GM19324 (cell line): ENCODE measurements at regions not wholly inside any gene's neighbourhood (a gene's known extent, or its start where the extent isn't known, plus 50 kb on each side); places are given as distances from the start of the nearest gene placed in this dataset.

Source experiments
- ATAC-seq: cut with Tn5 transposase; IDR thresholded peaks from one replicate; pipeline ENCODE4 v1.9.1; 2021; ENCODE audit warnings: mild to moderate bottlenecking, moderate library complexity; ENCODE audit not compliant: unreplicated experiment, low FRiP score

DNA sequence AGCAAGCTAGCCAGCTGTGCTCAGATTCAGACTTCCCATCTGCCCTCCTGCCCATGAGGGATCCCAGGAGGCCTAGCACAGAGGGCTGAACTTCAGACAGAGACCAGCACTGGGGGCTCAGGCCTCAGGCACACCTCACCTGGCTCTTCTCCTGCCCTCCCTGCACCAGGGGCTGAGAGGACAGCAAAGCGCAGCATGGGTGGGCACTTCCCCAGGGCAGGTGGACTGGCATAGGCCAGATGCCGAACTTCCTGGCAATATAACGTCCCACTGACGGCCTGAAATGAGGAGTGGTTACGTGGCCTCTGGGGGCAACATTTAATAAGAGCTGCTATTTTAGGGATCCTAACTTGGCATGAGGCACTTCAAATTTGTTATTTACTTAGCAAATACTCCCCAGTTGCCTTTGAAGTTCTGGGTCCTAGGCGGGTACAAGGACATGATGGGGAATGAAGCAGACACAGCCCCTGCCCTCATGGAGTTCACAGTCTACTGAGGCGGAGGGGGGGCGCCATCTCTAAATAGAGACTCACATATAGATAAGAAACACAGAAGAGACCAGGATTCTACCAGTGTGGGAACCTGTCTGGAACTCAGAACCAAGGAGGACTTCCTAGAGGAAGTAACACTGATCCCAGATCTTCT, 101.8 kb upstream of the ZMIZ1 start:
- ATAC-seq, result no peak

DNA sequence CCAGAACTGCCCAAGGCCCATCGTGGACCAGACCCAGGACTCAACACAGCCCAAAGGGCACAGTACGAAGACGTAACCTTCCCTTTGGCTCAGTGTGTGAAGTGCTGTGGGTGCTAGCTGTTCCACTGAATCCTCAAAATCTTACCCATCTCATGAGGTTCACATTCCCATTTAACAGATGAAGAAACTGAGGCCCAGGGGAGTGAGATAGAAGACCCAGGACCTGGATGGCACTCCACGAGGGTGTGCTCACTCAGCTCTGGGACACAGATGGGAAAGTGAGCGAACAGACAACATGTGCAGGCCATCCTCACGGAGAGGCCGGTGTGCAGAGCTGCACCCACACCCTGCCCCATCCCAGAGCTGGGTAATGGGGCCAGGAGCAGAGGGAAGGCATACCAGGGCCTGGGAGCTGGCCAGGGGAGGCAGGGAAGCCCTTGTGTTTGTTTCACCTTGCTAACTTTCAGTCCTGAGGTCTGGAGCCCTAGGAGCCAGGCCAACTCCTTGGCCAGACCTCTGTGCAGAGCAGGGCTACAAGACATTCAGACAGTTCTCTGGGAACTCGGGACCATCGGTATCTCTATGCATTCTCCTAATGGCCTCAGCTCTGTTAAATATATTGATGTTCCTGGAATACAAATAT, 100.3 kb upstream of the ZMIZ1 start:
- no peak for ATAC-seq

DNA sequence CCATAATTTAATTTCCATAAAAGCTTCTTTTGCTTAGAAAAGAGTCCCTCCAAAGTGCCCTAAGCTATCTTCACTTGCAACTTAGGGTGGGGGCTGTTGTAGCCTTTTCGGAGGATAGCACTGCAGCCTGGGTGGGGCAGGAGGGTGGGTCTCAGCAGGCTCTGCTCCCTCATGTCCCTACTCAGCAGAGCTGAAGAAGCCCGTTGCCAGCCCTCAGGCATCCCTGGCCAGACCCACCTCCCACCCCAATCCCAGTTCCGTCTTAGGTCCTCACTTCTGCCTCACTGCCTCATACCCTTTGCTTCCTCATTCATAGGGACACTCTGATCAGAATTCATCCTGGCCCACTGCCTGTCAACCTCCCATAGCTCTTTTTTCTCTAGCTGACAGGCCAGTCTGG, 99.8 kb upstream of the ZMIZ1 start:
- ATAC-seq, result no peak

DNA sequence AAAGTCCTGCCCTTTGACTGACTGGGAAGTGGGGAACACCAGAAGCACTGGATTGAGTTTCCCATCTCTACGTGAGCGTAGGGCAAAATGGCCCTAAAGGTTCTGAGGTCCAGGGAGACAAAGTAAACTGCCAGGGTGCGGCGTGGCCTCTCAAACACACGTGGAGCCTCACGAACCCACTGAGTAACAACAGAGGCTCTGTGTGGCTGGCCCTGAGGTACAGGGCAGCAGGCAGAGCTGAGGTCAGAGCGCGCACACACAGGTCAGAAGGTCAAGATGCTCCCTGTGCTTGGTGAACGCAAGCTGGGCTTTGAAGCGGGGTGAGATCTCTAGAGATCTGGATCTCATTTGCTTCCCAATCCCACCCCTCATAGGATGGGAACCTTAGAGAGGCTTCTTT, 99.0 kb upstream of the ZMIZ1 start:
- no peak for ATAC-seq

DNA sequence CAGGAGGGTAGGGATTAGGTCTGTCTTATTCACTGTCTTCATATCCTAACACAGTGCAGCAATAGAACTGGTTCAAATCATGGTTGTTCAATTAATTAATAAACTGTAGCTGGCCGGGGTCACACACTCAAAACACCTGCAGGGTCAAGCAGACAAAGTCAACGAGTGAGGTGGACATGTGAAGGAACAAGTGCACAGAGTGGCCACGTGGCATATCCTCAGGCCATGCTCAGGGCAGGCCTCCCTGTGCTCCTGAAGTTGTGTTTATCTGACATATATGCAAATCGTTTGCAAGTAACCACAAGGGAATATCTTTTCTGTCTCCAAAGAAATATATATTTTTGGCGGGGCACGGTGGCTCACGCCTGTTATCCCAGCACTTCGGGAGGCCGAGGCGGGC, 98.5 kb upstream of the ZMIZ1 start:
- no peak for ATAC-seq

DNA sequence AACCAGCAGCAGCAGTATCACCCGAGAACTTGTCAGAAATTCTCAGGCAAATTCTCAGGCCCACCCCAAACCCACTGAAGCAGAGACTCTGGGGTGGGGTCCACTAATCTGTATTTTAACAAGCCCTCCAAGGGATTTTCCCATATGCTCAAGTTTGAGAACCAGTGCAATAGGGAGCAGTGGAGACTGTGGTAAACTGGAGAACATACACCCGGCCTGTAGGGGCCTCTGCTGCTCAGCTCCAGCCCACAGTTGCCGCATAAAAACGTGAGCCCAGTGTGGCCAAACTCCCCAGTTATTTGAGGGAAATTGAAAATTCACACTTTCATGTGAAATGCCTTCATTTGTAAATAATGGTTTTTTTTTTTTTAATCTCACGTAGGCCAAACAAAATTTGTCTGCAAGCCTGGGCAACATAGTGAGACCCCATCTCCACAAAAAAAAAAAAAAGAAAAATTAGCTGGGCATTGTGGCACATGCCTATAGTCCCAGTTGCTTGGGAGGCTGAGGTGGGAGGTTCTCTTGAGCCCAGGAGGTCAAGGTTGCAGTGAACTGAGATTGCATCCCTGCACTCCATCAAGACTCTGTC, 97.6 kb upstream of the ZMIZ1 start:
- ATAC-seq, result no peak

DNA sequence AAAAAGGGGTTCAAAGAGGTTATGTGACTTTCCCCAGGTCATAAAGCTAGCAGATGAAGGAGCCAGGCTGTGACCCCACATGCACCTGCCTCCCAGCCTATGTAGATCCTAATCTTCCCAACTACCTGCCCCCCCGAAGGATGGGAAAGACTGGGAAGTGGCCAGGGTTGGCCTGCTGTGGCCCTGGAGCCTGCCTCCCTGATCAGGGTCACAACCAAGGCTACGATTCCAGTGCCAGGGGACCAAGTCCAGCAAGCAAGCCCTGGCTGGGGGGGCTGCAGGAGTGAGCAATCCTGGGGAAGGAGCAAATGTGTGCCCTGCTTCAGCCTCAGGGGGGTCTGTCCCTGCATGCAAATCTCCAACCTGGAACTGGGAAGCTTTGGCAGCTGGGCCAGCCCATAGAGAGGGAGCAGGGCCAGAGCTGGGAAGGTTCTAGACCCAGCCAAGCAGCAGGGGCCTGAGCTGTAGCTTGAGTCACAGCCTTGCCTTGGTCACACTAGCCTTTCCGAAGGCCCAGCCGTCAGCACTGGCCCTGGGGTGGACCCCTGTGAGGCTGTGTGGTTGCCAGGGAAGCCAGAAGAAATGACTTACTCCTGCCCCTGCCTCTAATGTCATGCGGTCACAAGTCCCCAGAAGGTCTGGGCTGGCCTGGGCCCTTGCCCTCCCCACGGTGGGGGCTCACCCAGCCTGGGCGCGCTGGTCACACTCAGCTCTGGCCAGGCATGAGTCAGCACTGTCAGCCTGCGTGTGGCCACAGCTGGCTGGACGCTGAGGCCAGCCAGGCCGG, 96.4 kb upstream of the ZMIZ1 start:
- no peak for ATAC-seq

DNA sequence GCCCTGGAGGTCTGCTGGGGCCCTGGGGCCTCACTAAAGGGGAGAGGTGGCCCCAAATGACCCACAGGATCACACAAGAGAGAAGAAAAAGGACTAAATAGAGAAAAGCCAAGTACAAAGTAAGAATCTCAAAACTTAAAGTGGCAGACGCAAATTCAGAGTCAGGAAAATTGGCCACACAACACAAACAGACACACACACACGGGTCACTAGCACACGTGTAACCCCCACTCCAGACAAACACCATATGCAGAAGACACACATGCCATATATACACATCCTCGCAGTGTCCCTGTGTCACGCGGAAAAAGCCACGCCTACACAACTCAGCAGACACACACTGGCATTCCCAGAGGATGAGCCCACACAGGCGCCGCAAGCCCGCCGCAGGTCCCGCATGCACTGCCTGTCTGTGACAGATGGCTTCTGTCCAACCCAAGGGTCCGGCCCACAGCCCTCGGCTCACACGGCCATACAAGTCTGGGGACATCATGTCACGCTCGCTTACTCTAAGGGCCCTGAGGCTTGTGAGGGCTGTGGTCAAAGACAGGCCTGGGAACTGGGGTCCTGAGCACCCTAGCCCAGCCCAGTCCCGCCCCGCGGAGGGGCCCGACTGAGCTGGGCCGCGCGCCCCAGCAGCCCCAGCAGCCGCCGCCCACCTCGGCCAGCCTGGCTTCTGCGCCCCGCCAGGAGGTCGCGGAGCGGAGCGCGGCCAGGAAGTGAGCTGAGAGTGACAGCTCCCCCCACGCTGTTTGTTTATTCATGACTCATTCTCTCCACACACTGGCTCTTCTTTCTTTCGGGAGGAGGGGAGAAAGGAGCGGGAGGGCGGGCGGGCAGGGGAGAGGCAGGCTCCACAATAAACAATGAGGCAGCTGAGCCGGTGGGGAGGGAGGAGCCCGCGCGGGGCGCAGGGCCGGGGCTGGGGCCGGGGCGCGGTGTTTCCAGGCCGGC, 95.5 kb upstream of the ZMIZ1 start:
- peak; percentile 85 for ATAC-seq

DNA sequence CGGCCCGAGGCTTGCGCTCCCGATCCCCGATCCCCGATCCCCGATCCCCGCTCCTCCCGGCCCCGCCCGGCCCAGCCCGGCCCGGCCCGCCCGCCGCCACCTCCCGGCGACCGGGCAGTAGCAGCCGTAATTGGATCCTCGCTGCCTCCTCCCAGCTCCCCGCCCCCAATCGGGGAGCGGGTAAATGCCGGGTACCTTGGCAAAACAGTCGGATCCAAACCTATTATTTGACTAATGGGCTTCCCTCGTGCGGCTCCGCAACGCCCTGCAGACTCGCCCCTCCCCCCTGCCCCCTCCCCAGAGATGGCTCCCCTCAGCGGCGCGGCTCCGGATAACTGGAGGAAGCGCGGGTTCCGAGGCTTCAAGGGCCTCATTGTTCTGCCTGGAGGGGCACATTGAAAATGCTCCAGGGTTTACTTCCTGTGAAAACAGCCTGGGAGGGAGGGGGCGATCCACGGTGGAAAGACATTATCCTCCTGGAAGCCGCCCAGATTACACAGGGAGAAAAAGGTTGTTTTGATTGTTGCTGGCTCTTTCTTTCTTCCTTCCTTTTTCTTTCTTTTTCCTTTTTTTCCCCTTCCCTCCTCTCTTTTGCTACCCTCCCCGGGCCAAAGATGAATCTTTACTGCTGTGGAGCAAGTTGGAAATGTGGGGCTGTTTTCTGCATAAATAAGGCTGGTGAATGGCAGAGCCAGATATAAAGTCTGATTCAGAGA, 94.7 kb upstream of the ZMIZ1 start:
- ATAC-seq, result peak; percentile 64

DNA sequence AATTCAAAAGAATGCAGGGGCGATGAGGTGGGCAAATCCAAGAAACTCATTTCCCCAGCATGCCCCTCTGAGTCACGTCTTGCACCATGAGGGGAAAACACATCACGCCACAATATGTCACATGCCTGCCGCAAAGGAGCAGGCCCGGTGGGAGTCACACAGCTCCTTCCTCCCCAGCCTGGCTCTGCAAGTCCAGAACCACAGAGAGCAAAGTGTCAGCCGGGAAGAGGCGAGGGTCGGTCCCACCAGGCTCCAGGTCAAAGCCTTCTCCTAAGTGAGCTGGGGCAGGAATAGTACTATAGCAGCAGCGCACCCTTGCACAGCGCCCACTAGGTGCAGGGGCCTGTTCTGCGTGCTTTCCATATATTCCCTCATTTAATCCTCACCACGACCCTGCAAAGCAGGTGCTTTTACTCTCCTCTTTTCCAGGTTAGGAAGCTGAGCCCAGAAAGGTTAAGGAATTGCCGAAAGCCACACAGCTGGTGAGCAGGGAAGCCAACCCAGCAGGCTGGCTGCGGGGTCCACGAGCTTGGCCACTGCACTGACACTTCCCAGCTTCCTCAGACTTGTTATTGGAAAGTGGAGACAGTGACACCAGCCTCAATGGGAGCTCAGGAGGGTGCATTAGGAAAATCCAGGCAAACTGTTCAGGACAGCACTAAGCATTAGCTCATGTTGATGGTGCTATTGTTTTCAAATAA, 94.0 kb upstream of the ZMIZ1 start:
- no peak for ATAC-seq

DNA sequence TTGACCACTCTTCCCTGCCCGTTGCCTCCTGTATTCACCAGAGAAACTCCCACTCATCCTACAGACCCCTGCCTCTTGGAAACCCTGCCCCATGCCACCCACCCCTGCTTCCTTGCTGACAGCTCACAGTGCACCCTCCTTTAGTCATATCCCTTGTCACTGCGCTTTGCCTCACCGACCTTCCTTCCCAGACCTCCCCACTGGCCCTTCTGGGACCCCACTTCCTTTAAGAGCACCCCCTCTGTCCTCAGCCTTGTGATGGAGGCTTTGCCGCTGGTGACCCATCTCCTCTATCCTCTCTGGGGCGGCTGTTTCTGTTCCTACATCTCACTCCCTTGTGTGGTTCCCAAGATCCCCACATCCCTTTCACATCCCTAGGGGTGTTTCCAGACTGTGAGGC, 92.8 kb upstream of the ZMIZ1 start:
- ATAC-seq, result no peak

DNA sequence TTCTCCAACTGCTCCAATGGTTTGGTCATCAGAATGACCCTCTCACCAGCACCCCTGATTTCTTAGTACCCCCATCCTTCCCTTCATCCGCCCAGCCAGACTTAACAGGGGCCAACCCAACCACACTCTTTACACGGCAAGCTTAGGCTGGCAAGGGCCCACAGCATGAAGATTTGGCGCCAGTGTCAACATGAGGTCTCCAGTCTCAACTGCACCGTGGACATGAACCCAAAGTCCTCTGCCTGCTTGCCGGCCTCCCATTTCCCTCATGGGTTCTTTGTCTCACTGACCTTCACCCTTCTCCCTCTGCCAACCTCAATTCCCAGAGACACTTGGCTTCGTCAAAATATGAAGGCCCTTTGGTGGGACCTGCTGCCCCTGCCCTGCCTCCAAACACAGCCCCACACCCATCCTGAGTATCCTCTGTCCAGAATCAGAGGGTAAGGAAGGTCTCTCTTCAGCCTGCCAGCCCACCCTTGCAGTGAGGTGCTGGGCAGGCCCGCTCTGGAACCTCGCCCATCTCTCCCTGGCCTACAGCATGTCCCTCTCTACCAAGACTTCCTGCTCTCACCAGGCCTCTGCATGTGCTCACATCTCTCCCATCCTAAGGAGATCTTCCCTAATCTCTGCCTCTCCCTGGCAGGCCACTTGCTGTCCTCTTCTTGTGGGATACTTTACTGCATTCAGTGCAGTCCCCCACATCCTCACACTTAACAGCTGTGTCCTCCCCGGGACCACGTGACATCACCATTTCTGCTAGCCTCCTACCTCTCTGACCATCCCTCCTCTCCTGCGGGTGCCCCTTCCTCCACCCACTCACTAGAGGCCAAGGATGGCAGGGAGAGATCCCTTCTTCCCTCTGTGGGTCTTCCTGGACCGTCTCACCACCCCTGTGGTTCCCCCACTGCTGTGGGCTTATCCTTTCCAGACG, 91.7 kb upstream of the ZMIZ1 start:
- ATAC-seq, result no peak

DNA sequence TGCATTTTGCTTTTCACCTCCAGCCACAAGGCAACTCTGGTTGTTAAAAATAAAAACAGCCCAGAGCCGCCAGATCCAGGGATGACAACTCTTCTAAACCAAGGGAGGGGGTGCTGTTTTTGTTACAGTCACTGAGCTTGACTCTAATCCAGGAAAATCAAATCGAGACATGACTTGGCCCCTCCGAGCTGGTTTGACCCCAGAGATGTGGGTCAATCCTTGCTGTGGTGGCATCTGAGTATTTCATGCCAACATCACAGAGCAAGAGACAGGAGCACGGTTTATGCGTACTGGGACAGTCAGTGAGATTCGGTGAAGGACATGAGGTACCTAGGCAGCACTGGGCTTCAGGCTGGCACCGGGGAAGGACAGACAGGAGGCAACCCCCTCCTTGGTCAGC, 88.8 kb upstream of the ZMIZ1 start:
- ATAC-seq, result no peak

DNA sequence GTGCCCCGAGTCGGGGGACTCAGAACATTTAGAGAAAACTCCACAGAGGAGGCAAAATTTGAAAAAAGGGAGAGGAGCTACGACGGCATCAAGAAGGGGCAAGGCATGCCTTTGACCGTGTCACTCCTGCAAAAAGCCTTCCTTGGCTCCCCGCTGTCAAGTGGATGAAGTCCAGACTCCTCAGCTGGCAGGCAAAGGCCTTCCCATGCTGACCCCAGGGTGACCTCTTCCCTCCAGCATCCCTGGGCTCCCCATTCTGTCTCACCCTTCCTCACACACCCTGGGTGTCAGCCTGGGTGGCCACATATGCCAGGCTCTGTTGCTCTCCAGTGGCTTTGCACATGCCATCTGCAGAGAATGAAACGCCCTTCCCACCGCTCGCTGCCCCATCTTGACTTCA, 88.4 kb upstream of the ZMIZ1 start:
- ATAC-seq, result no peak

DNA sequence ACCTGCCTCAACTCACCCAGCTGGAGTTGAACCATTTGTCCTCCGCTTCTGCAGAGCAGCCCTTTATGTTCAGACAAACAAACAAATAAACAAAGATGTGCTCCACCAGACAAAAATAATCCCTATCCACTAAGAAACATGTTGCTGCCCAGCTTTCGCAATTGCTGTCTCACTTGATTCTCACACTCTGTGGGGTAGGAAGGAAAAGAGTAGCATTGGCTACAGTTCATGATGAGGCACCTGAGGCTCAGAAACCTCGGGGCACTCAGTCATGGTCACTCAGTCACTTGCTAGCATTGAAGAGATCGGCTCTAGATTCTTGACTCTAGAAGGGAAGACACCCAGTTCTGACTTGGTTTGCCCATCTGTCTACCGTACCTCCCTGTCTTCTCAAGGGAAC, 88.0 kb upstream of the ZMIZ1 start:
- ATAC-seq, result no peak

DNA sequence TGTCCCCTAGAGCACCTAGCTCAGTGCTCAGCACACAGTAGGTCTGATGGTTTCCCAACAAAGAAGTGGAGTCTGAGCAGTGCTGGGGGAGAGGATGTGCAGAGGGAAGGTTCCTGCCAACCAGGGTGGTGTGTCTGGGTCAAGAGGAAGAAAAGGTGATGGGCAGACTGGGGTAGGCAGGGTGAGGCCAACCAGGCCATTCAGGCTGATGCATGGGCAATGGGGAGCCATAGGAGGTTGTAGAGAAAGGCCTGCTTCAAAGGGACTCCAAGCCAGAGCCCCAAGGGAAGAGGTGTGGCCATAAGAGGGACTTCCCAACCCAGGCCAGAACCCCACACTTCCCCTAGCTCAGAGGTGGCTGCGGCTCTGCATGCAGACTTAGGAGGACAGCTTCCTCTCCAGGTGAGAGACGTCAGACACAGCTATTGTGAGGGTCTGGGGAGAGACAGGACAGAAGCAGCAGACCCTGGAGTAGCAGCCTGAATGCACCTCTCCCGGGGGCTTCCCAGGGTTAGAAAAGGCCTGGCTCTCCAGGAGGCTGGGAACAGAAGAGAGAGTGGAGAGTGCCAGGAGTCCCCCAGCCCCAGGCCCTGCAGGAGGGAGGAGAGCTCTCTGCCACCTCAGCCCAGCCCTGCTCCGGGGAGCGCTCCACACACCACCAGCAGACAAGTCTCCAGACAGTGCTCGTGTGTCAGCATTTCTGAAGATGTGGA, 87.4 kb upstream of the ZMIZ1 start:
- ATAC-seq, result no peak

DNA sequence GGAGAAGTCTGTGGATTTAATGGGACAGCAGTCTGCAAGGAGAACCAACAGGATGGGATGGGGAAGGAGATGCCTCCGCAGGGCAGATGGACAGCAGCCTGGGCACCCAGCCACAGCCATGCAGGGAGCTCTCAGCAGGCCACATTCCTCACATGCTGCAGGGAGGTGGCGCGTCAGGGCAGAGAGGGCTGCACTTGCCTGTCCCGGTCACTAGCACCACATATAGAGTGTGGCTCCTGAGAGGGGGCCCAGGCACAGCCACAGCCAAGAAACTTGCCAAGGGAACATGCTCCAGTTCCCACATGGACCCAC, 86.8 kb upstream of the ZMIZ1 start:
- ATAC-seq, result no peak

DNA sequence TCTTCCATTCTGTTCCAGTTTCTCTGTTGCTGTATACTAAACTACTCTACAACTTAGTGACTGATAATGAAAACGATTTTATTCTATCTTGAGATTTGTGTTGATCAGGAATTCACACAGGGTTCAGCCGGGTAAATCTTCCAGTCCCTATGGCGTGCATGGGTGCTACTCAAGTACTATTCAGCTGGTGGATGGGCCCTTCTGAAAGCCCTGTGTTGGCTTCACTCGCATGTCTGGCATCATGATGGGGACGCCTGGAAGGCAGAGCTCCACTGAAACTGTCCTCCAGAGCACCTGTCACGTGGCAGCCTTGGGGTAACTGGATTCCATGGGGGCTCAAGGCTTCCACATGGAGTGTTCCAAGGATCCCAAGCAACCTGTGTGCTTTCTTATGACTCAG, 86.0 kb upstream of the ZMIZ1 start:
- ATAC-seq, result no peak
